ENCODE measurements at regions not wholly inside any gene's neighbourhood (a gene's known extent, or its start where the extent isn't known, plus 50 kb on each side); places are given as distances from the start of the nearest gene placed in this dataset.
"Not testable (repeated sequence)": the region's sequence is repeated elsewhere in the genome, so short reads cannot be mapped to it uniquely, and the experiment has no call there.

GRCh38 chr4:3929431-3929830, 163.2 kb downstream of the ADRA2C start:
- not testable (repeated sequence) for TF ChIP-seq CTCF (conservative IDR thresholded peaks at IDR 0.05; ENCODE audit: low read depth, low read length); EZH2 (IDR thresholded peaks at IDR 0.05; ENCODE audit: borderline replicate concordance, low read depth, low read length, poor library complexity, severe bottlenecking)

All from A673 (cell line).